Activated CD4-positive, alpha-beta T cell treated with anti-CD3 and anti-CD28 coated beads, Interleukin-2, amount 10 ng/mL, durations not matched to agents 24 days and 14 days (primary cell): ENCODE measurements at regions not wholly inside any gene's neighbourhood (a gene's known extent, or its start where the extent isn't known, plus 50 kb on each side); places are given as distances from the start of the nearest gene placed in this dataset.
A peak's percentile ranks its signal among the peaks of the same experiment; 100 is the strongest.

ENCODE experiments used
- DNase-seq: peaks from one replicate; pipeline ENCODE4 v3.0.0; 2022
- H3K27ac Mint-ChIP-seq: one replicate; pipeline ENCODE4 v1.8.0; 2022; ENCODE audit warnings: mild to moderate bottlenecking, mixed read lengths
- H3K27me3 Mint-ChIP-seq: one replicate; pipeline ENCODE4 v1.8.0; 2022; ENCODE audit warnings: mixed read lengths
- H3K36me3 Mint-ChIP-seq: one replicate; pipeline ENCODE4 v1.8.0; 2022; ENCODE audit warnings: low read depth, mild to moderate bottlenecking, mixed read lengths
- H3K4me1 Mint-ChIP-seq: one replicate; pipeline ENCODE4 v1.8.0; 2021; ENCODE audit warnings: mixed read lengths
- H3K4me3 Mint-ChIP-seq: one replicate; pipeline ENCODE4 v1.8.0; 2022; ENCODE audit warnings: mild to moderate bottlenecking, moderate library complexity, mixed read lengths
- H3K9me3 Mint-ChIP-seq: one replicate; pipeline ENCODE4 v1.8.0; 2021; ENCODE audit warnings: mixed read lengths
- intact Hi-C: fragments of 100-400 bp; cut with micrococcal nuclease; formaldehyde crosslinking; loops from one replicate; pipeline ENCODE4 v1.15.1; 2023

DNA sequence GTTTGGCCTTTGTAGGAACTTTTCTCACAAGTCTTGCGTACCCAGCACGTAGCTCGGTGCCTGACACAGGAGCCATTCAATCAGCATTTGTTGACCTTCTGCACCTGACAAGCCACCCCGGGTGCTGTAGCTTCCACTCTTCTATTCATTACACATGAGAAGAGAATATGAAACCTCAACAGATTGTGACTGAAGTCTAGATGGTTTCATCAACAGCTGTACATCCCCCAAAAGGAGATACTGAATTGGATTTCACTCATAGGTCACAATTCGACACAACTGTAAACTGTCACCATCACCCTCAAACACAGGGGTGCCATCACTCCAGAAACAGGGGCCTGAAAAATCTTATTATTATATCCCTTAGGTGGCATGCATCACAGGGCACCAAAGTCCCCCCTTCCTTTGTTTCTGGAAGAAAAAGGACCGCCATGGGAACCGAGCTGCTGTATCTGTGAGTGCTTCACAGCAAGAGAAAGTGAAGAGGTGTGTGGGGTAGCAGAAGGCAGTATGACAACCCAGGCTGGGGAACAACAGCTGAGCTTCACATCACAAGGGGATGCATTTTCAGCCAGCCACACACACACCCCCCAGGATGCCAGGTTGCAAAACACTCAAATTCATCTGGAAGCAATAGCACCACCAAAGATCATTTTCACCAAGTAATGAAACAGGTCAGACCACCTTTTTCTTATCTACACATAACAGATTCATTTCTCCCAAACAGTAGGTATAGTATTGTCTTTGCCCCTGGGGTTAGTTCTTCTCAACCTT, 225.7 kb downstream of the TOMM20 start:
- Mint-ChIP-seq H3K4me1 (peaks cover 3% of the 10 kb centered on the region), H3K4me3 (no peak overlapping the region), H3K36me3 (no peaks in the 10 kb centered on the region), H3K27me3 (no peaks in the 10 kb centered on the region), H3K9me3 (no peaks in the 10 kb centered on the region), H3K27ac (no peak overlapping the region)
- DNase-seq, result no peak
- intact Hi-C loops, result no loop called here

DNA sequence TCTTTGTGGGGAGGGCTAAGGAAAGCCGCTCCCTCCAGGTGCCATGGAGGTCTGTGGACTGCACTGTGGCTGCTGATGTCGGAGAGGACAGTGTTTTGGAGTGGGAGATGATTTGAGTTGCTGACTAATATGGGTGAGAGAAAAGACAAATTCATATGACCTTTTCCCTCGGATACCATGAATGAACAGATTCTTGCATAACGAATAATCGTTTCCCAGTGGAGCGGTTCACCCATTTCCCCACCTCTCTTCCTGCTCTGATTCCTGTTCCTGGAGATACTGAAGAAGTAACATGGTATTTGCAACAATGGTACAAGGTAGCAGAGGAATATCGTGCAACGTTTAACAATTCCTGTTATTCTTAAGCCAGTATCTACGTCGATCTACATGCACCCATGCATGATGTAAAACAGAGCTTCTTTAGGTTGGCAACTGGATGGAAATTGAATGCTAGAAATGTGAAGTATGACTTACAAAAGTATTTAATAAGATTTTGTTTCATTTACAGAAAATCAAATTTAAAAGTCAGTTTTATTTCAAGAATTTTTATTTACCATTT, 227.1 kb downstream of the TOMM20 start:
- Mint-ChIP-seq H3K4me3 (no peak overlapping the region), H3K27me3 (no peaks in the 10 kb centered on the region), H3K9me3 (no peaks in the 10 kb centered on the region)

DNA sequence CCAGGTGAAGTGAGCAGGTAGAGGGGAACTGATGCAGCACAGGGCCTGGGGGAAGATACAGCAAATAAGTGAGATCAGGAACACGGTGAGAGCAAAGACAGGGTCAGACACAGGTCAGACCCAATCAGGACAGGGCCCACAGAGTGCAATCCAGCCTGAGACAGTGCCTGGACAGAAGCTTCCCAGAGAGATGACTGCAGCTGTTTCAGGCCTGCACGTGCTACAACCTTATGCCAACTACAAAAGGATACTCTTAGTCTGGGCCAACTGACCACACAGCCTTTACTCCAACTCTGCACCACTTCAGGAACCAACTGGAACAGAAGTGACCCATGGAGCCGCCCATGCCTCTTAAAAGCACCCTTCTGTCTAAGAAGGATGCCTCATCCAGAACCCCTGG, 228.0 kb downstream of the TOMM20 start:
- H3K9me3 Mint-ChIP-seq, result no peaks in the 10 kb centered on the region
- H3K27me3 Mint-ChIP-seq, result no peaks in the 10 kb centered on the region
- intact Hi-C loops, result no loop called here
- DNase-seq, result no peak
- no peak overlapping the region for H3K27ac Mint-ChIP-seq
- H3K4me1 Mint-ChIP-seq, result peaks cover 10% of the 10 kb centered on the region
- no peak overlapping the region for H3K4me3 Mint-ChIP-seq
- H3K36me3 Mint-ChIP-seq, result no peaks in the 10 kb centered on the region

More for the DNA sequence above, 227.1 kb downstream of the TOMM20 start:
- Mint-ChIP-seq H3K4me1 (peaks cover 6% of the 10 kb centered on the region), H3K36me3 (no peaks in the 10 kb centered on the region), H3K27ac (no peak overlapping the region)
- intact Hi-C loops, result no loop called here
- DNase-seq, result no peak

DNA sequence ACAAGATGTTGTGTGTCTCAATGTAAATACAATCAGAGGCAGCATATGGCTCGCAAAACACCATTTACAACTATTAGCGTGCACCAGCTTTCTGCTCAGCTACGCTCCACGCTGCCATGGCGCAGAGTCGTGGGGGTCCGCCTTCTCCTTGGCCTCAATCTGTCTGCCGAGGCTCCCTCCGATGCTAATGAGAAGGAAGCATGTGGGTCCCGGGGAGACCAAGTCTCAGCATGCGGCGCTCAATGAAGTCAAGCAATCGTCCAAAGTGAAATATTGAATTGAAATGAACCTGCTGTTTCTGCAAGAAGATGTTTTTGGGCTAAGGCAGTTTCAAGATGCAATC, 228.9 kb downstream of the TOMM20 start:
- DNase-seq, result no peak
- intact Hi-C loops, result no loop called here
- Mint-ChIP-seq H3K27ac (no peak overlapping the region), H3K27me3 (no peaks in the 10 kb centered on the region), H3K36me3 (no peaks in the 10 kb centered on the region), H3K9me3 (no peaks in the 10 kb centered on the region), H3K4me3 (no peak overlapping the region), H3K4me1 (peaks cover 12% of the 10 kb centered on the region)

DNA sequence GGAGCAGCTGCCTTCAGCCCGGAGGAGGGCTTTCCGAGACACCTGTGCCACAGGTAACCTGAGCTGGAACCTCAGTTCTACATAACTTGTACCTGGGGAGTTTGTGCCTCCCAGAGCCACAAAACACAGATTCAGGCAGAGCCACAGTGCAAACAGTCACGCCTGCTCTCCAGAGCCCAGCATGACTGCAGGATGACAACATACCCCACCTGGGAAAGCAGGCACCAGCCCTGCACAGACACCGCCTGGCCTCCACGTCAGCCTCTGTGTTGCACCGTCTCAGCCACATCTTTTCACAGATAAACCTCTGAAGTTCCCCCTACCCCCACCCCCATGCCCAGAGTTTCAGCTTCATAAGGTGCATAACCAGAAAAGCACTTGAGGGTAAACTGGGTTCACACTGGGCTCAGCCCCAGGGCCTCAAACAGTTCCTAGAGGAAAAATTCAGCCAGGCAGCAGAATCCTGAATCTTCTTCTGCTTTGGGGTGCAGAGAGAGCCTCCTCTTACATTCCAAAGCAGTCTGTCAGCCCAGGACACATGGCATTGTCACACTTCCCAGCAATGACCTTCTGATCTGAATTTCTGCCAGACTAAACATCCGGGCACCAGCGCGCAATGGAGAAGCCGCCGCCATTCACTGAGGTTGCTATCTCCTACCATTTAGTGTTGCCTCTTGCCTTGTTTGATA, 229.5 kb downstream of the TOMM20 start:
- no peak overlapping the region for H3K27ac Mint-ChIP-seq
- H3K27me3 Mint-ChIP-seq, result no peaks in the 10 kb centered on the region
- H3K9me3 Mint-ChIP-seq, result no peaks in the 10 kb centered on the region
- no peak for DNase-seq
- peaks cover 17% of the 10 kb centered on the region for H3K4me1 Mint-ChIP-seq
- intact Hi-C loops, result no loop called here
- no peaks in the 10 kb centered on the region for H3K36me3 Mint-ChIP-seq
- H3K4me3 Mint-ChIP-seq, result no peak overlapping the region

DNA sequence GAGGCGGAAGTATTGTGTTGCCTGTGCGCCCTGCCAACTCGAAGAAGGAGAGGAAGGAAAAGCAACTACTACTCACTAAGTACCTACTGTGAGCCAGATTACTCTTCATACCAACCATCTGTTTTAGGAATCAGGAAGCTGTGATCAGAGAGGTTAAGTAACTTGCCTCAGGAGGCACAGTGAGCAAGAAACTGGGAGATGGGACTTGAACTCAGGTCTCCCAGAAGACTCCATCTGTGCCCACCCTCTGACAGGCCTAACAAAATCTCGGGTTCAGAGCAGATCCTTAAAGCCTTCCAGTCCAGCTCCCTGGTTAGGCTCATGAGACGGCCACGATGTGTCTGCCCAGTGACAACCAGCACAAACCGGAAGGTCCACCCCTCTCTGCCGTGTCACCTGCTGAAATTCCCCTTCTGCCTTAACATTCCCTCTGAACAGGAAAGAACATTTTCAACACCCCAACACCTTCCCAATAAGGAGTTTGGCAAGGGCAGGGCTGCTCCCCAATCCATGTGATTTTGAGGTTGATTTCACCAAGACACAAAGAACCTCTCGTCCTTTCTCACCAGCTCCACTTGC, 230.1 kb downstream of the TOMM20 start:
- DNase-seq, result no peak
- H3K27me3 Mint-ChIP-seq, result no peaks in the 10 kb centered on the region
- no peak overlapping the region for H3K4me3 Mint-ChIP-seq
- peaks cover 24% of the 10 kb centered on the region for H3K4me1 Mint-ChIP-seq
- H3K9me3 Mint-ChIP-seq, result no peaks in the 10 kb centered on the region
- intact Hi-C loops, result no loop called here
- no peak overlapping the region for H3K27ac Mint-ChIP-seq
- H3K36me3 Mint-ChIP-seq, result no peaks in the 10 kb centered on the region

DNA sequence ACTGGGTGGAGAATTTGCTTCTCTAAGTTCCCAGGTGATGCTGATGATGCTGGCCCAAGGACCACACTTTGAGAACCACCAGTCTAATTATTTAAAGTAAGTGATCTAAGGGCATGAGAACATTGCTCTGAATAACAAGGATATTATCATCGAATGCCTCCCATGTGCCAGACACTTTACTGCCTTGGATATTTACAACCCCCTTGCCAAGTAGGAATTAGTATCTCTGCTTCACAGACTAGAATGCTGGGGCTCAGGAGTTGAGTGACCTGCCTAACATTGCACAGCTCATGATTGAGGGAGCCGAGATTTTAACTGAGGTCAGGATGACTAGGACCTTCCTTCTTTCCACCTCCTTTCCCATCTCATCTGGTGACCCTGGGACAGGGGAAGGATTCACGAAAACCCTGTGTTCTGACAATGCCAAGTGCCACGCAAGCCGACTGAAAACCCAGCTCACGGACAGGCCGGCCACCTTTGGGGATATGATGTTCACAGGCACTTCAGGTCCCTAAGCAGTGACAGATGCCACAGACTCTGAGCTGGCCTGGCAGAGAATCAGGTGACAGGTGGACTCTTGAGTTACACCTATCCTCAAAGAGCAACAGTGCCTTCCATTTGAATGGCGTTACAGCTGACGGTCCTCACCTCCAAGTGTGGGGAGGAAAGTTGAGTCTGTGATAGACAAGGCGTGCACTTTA, 230.7 kb downstream of the TOMM20 start:
- H3K9me3 Mint-ChIP-seq, result no peaks in the 10 kb centered on the region
- peaks cover 28% of the 10 kb centered on the region for H3K4me1 Mint-ChIP-seq
- intact Hi-C loops, result no loop called here
- peak overlapping the region; percentile 37 for H3K27ac Mint-ChIP-seq
- no peak overlapping the region for H3K4me3 Mint-ChIP-seq
- H3K27me3 Mint-ChIP-seq, result no peaks in the 10 kb centered on the region
- DNase-seq, result no peak
- H3K36me3 Mint-ChIP-seq, result no peaks in the 10 kb centered on the region

DNA sequence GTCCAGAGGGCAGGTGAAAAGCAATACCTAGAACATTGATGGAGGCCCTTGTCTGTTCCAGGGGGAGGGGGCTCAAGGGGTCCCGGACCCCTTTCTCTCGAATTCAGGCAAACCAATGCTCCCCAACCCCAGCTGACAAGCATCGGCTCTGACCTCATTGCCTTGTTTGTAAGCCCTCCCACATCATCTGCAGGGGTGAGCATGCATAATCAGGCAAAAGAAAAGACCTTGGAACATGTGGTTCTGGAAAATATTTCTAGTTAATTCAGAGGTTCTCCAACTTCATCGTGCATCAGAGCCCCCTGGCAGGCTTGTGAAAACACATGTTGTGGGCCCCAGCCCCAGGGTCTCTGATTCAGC, 231.3 kb downstream of the TOMM20 start:
- Mint-ChIP-seq H3K27me3 (no peaks in the 10 kb centered on the region), H3K27ac (no peak overlapping the region), H3K36me3 (no peaks in the 10 kb centered on the region), H3K9me3 (no peaks in the 10 kb centered on the region), H3K4me3 (no peak overlapping the region), H3K4me1 (peaks cover 28% of the 10 kb centered on the region)
- DNase-seq, result no peak
- intact Hi-C loops, result no loop called here

DNA sequence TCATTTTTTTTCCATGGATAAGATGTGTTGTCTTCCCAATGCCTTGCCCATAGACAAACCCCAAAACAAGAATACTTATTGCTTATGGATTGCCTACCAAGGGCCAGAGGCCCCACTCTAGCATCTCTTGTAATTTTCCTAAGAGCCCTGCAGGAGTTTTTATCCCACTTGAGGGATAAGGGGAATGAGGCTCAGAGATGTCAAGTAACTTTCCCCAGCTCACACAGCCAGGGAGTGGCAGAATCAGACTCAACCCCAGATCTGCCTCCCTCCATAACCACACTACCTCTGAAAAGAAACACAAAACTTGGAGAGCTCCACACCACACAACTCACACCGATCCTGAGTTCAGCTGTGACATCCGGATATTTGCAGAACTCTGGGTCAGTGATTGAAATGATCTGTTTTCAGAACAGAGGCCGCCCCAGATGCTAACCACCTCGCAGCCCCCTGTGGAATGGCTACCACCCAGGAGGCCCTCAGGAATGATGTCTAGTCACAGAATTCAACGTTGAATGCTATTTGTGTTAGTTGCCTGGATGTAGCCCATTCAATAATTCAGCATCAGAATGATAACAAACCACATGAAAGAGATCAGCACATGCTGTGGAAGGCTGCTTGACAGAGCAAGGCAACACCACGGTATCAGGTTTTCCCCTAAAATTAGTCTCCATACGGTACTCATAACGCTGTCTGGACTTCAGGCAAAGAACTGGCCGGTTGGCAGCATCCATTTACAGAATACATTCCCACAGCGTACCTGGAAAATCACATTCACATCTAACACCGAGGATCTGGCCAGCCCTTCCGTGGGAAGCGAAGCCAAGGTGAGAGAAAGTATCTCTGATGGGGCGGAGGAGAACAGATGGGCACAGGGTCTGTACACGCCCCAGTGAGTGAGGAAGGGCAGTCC, 231.9 kb downstream of the TOMM20 start:
- DNase-seq, result no peak
- Mint-ChIP-seq H3K4me3 (no peak overlapping the region), H3K27me3 (no peaks in the 10 kb centered on the region), H3K27ac (no peak overlapping the region), H3K9me3 (no peaks in the 10 kb centered on the region), H3K4me1 (peaks cover 30% of the 10 kb centered on the region), H3K36me3 (no peaks in the 10 kb centered on the region)
- intact Hi-C loops, result no loop called here

DNA sequence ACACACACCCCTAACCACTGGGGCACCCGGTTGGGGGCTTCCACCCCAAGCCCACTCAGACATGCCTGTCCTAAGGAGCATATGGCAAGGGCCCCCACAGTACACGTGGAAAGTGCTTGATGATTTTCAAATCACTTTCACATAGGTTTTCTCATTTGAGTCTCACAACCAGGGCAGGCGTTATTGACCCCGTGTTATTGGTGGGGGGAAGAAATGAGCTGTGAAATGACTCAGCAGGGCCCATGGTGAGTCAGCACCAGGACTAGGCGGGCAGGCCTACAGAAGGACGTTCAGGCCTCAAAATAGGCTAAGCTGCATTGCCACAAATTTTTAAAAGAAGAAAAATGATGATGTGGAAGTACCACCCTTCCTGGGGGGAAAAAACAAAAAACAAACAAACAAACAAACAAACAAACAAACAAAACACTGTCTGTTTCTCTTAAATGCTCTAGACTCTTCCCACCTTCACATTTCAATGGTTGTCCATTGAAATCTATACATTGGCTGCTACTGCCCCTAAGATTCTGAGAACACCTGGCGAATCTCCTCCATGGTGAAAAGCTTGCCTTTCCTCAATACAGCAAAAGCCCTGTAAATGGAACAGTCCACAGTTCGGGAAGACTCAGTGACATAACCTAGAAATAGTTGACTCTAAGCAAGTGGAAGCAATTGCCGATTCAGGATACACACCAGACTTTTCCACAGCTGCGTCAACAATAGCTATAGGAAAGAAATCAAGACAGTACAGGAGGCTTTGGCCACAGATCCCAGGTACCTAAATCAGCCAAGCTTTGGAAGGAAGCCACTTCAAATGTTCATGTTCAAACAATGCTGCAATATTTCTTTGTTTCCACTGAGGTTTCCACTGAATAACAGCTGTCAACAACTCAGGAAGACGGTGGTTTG, 234.7 kb downstream of the TOMM20 start:
- no peaks in the 10 kb centered on the region for H3K36me3 Mint-ChIP-seq
- H3K9me3 Mint-ChIP-seq, result no peaks in the 10 kb centered on the region
- intact Hi-C loops, result no loop called here
- no peaks in the 10 kb centered on the region for H3K27me3 Mint-ChIP-seq
- peak overlapping the region; percentile 69 for H3K27ac Mint-ChIP-seq
- peak; percentile 64 for DNase-seq
- peaks cover 48% of the 10 kb centered on the region for H3K4me1 Mint-ChIP-seq
- H3K4me3 Mint-ChIP-seq, result peak overlapping the region; percentile 21

DNA sequence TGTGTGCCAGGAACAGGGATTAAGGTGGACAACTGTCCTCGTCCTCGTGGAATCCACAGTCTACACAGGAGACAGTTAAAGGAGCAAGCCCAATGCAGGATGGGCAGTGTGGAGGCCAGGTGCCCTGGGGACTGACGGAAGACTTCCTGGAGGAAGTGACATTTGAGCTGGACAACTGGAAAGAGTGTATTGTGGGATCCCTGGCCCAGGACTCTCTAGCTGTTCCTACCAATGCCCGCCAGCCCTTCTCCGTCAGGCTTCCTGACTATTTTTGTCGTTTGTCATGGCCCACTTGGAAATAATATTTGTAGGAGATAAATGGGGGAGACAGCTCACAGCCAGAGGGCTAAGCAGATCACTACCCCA, 235.3 kb downstream of the TOMM20 start:
- Mint-ChIP-seq H3K4me1 (peaks cover 51% of the 10 kb centered on the region), H3K9me3 (peaks cover 3% of the 10 kb centered on the region), H3K27me3 (no peaks in the 10 kb centered on the region), H3K27ac (peak overlapping the region; percentile 73), H3K36me3 (no peaks in the 10 kb centered on the region), H3K4me3 (no peak overlapping the region)
- no peak for DNase-seq
- intact Hi-C loops, result no loop called here

DNA sequence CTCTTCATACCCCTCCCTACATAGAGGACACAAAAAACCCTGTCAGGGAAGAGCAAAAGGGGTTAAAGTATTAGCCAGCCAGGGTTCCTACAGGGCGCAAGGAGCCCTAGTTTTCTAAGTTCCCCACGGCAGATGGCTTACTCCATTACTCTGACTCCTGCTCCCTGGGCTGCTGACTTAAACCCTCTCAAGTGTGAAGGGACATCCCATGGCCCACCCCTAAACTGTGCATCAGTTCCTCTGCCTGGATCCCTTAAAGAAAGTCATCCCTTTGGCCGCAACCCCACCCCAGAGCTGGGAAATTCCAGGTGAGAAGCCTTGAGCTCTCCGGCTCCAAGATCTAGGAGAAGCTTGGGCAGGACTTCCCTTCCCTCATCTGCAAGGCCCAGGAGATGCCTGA, 236.0 kb downstream of the TOMM20 start:
- DNase-seq, result no peak
- H3K4me3 Mint-ChIP-seq, result no peak overlapping the region
- intact Hi-C loops, result no loop called here
- no peak overlapping the region for H3K27ac Mint-ChIP-seq
- H3K36me3 Mint-ChIP-seq, result peaks cover under 1% of the 10 kb centered on the region
- peaks cover 8% of the 10 kb centered on the region for H3K9me3 Mint-ChIP-seq
- H3K27me3 Mint-ChIP-seq, result no peaks in the 10 kb centered on the region
- H3K4me1 Mint-ChIP-seq, result peaks cover 51% of the 10 kb centered on the region
